NOMO-1 treated with dmso at 0.1 percent for 144 hours (cell line): ENCODE measurements at regions not wholly inside any gene's neighbourhood (a gene's known extent, or its start where the extent isn't known, plus 50 kb on each side); places are given as distances from the start of the nearest gene placed in this dataset.
"Not testable (repeated sequence)": the region's sequence is repeated elsewhere in the genome, so short reads cannot be mapped to it uniquely, and the experiment has no call there.

Experiments
- DNase-seq: peaks from one replicate; lab custom pipeline; 2025; ENCODE audit not compliant: unreplicated experiment; lab: John Stamatoyannopoulos, UW

DNA sequence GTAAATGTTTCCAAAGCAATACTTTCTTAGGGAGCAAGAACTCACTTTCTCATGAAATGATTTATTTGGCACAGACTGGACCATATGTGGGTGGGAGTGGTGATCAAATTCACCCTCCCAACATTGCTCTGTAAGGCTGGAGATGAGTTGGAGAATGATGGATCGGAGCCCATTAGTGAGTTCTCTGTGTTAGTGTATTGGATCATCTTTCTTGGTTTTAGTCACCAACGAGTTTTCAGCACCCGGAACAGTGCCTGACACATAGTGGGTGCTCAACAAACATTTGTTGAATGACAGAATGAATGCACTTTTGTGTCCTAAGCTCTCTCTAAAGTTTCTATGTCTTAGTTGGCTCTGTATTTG, 104.5 kb upstream of the FAM20A start:
- DNase-seq: no peak

DNA sequence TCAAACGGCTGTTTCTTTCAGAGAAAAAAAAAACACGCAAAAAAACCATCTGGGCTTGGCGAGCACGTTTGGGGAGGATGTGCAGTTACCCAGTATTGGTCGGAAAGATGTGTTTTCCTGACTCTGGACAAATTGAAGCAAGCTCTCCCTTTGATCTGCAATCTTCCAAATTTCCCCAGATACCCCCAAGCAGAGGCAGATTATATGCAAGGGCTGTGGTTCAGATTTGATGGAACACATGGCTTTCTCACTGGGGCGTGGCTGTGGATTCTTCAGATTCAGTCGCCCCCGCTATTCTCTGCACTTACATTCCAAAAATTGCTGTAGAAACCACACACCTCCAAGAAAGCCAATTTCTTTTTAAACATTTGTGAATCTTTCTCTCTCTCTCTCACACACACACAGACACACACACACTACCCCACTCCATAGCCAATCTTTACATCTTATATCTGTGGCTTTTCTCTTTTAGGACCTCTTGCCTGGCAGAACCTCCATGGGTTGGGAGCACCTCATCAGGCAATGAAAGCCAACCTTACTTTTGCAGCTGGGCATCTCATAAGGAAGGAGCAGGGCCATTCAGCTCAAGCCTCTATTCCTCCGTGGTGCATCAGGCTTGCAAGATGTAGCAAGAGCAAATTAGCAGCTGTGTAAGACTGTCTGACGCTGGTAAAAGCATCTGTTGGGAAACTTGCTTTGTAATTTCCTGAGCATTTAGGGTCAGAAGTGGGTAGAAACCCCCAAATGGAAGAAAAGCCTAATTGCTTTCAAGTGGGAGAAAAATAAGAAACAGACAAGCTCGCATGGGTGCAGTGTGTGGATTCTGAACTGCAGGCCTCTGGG, 103.9 kb upstream of the FAM20A start:
- peak; percentile 36 for DNase-seq

DNA sequence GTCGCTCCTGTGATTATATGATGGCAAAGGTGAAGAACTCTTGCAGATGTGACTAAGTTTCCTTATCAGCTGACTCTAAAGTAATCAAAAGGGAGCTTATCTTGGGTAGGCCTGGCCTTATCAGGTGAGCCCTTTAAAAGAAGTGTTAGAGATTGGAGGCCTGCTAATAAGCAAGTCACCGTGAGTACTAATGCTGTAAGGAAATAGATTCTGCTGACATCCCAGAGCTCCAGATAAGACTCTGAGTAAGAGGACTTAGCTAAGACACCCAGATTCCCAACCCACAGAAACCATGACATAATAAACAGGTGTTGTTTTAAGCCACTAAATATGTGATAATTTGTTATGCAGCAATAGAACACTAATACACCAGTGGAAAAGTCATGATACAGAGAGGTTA, 99.9 kb upstream of the FAM20A start:
- no peak for DNase-seq

DNA sequence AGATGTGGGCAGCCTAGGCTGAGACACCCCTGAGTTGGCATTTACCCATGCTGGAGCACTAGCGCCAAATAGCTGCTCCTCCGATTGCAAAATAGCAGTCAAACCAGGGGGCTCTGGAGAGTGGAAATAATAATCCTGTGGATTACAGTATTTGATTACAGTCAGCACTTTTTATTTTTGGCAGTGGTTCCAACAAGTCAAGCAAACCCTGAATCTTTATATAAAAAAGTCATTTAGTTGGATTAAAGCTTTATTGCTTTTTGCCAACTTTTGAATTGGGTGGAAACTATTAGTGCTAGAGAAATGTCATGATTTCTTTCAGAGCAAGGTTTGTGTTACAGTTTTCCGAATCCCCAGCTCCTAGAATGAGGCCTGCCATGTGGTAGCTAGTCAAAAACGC, 99.3 kb upstream of the FAM20A start:
- no peak for DNase-seq

DNA sequence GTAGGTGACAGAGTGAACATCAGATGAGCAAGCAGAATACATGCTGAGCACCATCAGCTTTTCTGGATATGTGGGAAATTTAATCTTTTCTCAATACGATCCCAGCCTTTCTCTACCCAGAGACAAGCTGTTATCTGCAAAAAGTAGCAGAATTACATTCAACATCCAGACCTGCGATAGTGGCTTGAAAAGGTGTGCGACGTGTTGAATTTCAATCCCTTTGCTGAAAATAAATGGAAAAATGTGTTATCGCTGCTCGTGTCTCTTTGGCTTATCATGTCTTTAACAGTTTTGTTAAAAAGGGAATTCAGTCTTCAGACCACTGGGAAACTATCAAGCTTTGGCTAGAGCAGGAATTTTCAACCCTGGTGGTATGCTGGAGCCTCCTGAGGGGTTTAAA, 98.8 kb upstream of the FAM20A start:
- no peak for DNase-seq

DNA sequence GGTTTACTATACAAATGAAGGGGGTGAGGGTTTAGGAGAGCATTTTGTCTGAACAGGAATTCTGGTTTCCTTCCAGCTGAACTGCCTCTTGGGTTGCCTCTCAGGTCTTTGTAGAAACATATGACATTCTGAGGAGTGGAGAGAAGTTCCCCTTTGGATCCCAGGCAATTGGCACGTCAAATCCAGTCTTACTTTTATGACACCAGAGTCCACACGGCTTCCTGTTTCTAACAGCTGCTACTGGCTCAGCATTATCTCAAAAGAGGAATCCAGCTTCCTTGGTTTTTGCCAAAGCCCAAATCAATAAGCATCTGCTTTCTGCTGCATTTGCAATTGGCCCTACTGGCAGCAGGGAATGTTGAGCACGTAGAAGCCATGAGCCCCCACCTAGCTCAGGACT, 97.6 kb upstream of the FAM20A start:
- DNase-seq: peak; percentile 68

DNA sequence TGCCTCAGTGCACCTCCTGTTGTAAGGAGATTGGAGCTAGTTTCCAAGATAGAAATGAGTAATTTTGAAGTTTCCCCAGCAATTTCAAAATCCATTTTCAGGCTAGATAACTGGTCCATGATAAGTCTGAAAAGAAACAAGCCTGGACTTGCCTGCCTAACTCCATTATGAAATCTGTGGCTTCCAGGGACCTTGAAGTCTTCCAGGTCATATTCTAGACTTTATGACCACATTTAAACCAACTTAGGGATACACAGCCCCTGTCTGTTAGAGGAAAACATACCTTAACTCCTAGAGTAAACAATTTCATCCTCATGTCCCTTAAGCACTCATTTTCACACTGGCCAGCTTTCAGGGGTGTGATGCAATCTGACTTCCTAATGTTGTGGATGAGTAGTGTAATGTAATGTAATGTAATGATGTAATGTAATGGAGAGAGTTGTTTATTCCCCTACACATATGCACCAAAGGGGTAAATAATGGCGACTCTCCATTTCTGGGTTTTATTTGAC, 96.7 kb upstream of the FAM20A start:
- peak; percentile 62 for DNase-seq

DNA sequence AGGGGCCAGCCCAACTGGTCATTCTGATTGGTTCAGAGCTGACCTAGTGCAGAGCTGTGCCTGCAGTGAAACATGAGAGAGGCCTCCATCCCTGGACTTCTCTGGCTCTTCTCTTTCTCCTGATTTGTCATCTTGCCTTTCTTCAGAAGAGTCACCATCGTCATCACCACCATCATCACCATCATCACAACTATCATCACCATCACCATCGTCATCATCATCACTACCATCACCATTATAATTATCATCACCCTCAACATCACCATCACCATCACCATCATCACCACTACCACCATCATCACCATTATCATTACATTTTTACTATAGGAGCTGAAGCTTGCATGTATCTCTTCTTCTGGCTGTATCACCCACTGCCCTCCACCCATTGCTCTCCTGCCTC, 94.5 kb upstream of the FAM20A start:
- no peak for DNase-seq

DNA sequence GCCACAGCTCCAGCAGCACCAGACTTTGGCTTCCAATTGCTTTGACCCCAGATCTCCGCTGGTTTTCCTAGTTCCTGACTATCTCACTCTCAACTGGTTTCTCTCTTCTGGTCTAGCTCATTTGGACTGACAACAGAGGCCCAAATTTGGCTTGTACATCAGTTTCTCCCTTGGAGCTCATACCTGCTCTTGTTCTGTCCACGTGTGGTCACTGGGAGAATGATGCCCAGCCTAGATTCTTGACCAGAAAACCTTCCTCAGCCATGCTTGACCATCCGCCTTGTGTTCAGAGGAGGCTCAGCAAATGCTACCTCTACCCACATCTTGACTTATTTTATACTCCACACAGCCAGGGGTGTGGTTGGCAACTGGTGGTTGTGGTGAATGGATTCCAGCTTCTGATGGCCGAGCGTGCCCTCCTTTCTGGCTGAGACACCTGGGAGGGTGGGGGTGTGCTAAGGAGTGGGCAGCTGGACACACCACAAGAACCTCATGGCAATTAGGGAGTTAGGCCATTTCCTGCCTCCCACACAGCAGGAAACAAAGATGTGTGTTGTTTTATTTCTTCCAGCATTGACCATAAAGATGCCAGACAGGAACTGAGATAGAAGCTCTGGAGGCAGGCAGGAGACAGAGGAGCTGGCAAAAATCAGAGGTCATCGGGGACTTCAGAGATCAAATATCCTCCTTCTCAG, 93.8 kb upstream of the FAM20A start:
- peak; percentile 4 for DNase-seq

DNA sequence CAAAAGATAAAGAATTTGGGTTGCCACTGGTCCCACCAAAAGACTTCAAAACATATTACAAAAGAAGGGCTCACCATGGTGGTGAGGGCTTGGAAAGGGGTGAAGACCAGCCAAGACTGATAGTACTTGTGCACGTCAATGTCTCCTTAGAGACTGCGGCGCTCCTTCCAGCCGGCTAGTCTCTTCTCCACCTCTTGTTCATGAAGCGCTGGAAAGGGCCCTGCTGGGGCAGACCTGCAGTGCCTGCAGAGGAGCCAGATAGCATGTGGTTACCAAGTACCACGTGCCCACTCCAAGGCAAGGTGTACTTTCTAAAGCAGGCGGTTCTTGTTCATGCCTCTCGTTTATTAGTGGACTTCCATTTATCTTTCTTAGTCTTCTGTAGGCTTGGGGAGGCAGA, 92.7 kb upstream of the FAM20A start:
- DNase-seq: no peak

DNA sequence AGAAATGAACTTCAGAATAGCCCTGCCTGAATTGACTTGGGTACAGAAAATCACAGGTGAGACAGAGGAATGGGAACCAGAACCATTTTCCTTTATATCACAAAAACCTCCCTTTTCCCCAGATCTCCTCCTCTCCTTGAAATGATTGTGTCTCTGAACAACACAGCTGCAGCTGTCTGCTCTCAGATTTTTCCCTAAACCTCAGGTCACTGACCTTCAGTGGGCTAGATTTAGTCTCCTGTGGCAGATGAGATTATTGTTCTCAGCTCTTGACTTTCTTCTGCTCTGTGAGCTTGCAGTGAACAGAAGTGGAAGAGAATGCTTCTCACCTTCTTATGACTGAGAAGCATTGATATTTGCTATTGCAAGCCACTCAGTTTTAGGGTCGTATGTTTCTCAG, 92.3 kb upstream of the FAM20A start:
- DNase-seq: no peak

DNA sequence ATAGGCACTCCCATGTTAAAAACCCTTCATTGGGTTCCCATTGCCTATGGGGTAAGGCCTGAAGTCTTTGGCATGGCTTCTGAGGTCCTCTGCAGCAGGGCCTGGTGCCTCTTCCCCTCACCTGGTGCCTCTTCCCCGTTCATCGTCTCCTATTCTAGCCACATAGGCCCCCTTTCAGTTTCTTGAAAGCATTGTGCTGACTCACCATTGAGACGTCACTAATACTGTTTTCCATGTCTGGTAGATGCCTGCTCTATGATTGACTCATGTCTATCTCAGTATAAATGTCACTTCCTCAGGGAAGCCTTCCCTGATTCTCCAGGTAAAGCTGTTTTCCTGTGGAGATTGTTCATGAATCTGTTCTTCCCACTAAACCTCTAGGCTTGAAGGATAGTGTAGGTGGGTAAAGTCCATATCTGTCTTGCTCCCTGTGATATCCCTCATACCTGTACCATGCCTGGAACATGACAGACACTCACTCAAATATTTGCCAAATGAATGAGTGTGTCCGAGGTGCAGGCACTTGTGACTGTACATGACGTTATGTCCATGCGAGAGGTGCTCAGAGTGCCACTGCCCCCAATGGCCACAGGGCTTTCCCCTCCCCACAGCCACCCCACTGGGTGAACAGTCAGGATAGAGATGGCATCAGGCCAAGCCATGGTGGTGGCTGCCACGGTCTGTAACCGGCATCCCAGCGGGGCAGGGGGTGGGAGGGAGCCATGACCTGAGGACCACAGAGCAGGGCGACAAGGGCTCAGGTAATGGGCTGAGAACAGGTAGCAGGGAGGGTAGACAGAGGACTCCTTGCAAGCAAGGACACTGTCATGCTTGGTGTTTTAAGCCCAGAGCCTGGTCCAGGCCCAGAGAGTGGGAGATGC, 85.2 kb upstream of the FAM20A start:
- no peak for DNase-seq

DNA sequence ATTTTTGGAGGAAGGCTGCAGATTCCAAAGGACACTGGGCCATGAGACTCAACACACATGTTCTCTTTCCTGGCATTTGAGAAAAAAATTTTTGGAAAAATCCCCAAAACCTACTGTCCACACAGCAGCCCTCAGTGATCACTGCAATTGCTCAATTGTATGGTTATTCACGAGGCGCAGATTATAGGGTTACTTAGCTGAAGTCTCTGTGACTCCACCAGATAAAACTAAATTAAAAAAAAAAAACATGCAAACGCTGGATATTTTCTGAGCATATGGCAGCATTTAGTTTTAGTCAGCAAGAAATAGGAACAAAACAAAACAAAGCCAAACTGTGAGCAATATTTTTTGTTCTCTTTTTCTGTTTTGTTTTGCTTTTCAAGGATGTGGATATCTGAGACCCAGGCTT, 83.8 kb upstream of the FAM20A start:
- no peak for DNase-seq

DNA sequence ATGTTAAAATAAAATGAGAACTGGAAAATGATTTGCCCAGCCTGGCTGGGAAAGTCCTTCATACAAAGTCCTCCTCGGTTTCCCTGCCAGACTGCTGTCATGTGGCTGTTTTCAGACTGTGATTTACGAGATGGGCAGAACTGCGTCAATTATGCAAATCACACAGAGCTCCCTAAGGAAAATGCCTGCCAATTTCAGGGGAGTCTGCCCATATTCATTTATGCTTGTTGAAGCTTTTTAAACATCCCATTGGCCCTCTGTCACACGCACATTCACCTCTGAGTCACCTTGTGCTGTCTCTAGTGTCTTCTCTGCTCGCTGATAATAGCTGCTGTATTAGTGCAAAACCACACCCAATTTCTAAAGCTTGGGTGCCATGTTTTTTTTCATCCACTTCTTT, 81.7 kb upstream of the FAM20A start:
- DNase-seq: no peak

DNA sequence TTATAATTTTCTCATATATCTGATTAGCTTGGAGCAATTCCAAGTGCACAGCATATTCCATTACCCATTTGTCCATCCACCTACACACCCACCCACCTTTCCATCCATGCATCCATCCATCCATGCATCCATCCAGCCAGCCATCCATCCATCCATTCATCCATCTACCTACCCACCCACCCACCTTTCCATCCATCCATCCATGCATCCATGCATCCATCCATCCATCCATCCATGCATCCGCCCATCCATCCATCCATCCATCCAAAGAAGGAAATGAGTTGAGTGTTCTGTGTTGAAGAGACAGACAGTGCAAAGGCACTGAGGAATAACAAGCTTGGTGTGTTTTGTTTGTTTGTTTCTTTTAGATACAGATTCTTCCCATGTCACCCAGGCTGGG, 78.7 kb upstream of the FAM20A start:
- no peak for DNase-seq

DNA sequence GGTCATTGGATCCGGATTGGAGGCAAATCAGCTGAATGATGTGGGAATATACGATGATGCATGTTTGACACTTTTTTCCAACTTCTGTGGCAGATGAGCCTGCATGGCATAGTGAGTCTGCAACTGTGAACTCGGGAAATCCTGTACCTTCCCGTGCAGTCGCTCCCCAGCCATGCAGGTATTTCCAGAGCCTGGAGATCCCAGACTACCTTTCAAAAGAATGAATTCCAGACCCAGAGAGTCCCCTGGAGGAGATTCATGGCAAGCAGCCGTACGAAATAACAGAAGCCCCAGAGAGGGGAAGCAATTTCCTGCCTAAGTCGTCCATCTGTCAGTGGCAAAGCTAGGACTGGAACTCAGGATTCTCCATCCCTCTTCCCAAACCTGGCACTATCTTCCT, 75.7 kb upstream of the FAM20A start:
- no peak for DNase-seq

DNA sequence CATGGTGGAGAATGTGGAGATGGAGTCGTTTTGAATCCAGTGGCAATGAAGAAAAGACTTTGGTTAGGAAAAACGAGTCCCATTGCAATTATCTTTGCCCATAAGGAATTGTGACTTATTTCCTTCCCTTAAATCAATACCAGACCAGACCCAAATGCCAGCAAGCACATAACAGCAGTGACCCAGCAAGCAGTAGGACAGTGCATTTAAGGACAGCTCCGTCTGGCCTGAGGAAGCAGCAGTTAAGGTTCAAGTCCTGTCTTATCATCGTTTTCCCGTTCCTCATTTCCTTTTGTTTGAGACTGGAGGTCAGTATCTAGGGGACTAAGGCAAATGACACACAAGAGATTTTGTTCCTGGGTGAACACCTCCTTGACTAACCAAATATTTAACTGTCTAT, 74.6 kb upstream of the FAM20A start:
- no peak for DNase-seq

DNA sequence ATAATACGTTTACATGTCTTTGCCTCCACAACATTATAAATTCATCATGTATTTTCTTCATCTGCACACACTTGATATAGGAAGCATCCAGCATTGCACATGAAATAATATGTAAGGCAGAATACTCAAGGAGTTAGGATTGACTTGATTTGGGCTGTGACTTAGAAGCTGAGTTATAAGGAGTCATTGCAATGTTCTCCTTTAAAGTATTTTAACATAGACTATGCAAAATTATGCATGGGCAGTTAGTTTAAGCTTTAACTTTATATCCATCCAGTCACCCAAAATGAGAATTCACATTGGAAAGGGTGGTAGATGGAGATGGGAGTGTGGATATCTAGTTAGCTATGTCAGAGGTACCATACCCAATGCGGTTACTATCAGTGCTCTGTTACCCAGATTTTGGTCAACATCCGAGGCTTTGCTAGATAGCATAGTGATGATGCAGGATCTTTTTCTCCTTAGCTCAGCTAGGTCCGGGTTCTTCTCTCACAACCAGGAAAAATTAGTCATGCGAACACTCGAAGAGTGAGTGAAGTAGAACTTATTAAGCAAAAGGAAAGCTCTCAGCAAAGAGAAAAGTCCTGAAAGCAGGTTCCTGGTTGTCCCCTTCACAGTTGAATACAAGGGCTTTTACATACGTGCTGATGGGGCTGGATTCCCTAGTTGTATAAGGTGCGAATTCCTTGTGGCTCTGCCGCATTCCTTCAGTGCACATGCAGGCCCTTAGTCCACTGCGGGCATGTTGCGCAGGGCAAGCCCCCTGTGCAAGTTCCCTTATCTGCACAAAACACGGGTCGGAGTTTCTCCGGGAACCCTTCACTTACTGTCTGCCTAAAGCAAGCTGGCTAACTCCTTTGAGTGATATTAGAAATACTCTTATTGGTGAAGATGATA, 73.1 kb upstream of the FAM20A start:
- no peak for DNase-seq

DNA sequence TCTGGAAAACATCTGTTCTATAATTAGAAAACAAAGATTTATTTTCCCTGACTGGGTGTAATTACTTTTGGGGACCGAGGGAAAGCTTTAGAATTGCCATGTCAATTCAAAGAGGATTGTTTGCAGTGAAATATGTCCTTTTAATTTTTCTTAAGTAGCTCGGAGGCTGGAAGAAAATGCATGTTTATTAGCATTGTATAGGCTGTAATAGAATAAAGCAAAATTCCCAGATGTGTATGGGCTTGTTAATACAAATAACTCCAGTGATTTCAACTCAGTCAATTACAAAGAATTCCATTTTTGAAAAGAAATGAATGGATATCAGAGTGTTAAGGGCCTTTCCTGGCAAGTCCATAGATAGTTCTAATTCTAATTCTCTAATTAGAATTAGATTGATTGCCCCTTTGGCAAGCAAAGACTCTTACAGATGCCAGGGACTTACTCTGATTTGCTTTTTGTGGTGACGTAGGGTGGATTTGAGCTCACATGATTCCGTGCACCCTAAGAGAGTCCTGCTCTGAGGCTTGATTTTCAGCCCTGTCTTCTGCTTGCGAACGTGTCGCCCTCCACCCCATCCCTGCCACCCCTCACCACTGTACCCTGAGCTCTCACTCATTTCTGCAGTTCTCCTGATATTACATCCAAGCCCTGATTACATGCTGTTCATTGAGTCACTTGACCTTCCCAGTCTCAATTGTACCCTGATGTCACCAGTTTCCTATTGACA, 70.0 kb upstream of the FAM20A start:
- DNase-seq: no peak

DNA sequence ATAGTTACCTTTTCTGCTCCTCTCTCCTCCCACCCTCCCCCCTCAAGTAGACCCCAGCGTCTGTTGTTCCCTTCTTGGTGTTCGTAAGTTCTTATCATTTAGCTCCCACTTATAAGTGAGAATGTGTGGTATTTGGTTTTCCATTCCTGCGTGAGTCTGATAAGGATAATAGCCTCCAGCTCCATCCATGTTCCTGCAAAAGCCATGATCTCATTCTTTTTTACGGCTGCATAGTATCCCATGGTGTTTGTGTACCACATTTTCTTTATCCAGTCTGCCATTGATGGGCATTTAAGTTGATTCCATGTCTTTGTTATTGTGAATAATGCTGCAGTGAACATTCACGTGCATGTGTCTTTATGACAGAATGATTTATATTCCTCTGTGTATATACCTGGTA, 65.3 kb upstream of the FAM20A start:
- DNase-seq: not testable (repeated sequence)
